Ishikawa (cell line): ENCODE measurements at regions not wholly inside any gene's neighbourhood (a gene's known extent, or its start where the extent isn't known, plus 50 kb on each side); places are given as distances from the start of the nearest gene placed in this dataset.

Experiments used
- CREB1 ChIP-seq: IDR thresholded peaks from 2 replicates; pipeline ENCODE4 v1.6.1; 2012; ENCODE audit warnings: low read depth
- EP300 ChIP-seq: IDR thresholded peaks from 2 replicates; pipeline ENCODE4 v1.6.1; 2012; ENCODE audit warnings: borderline replicate concordance
- NFIC ChIP-seq: IDR thresholded peaks from 2 replicates; pipeline ENCODE4 v1.6.1; 2012
- RAD21 ChIP-seq: IDR thresholded peaks from 2 replicates; pipeline ENCODE4 v1.6.1; 2012; ENCODE audit warnings: low read depth
- TCF12 ChIP-seq: IDR thresholded peaks from 2 replicates; pipeline ENCODE4 v1.6.1; 2012; ENCODE audit warnings: low read depth
- YY1 ChIP-seq: IDR thresholded peaks from 2 replicates; pipeline ENCODE4 v1.6.1; 2012; ENCODE audit warnings: low read depth
- TF ChIP-seq, protein P1 (sequence below): IDR thresholded peaks from 2 replicates; pipeline ENCODE4 v1.6.1; 2012; ENCODE audit warnings: low read depth, mild to moderate bottlenecking

GRCh38 chr1:238323490-238323889, 432.8 kb upstream of the ZP4 start:
- TF ChIP-seq CREB1, result no peak
- no peak for TF ChIP-seq RAD21
- no peak for TF ChIP-seq NFIC
- no peak for TF ChIP-seq TCF12
- TF ChIP-seq, protein P1, sequence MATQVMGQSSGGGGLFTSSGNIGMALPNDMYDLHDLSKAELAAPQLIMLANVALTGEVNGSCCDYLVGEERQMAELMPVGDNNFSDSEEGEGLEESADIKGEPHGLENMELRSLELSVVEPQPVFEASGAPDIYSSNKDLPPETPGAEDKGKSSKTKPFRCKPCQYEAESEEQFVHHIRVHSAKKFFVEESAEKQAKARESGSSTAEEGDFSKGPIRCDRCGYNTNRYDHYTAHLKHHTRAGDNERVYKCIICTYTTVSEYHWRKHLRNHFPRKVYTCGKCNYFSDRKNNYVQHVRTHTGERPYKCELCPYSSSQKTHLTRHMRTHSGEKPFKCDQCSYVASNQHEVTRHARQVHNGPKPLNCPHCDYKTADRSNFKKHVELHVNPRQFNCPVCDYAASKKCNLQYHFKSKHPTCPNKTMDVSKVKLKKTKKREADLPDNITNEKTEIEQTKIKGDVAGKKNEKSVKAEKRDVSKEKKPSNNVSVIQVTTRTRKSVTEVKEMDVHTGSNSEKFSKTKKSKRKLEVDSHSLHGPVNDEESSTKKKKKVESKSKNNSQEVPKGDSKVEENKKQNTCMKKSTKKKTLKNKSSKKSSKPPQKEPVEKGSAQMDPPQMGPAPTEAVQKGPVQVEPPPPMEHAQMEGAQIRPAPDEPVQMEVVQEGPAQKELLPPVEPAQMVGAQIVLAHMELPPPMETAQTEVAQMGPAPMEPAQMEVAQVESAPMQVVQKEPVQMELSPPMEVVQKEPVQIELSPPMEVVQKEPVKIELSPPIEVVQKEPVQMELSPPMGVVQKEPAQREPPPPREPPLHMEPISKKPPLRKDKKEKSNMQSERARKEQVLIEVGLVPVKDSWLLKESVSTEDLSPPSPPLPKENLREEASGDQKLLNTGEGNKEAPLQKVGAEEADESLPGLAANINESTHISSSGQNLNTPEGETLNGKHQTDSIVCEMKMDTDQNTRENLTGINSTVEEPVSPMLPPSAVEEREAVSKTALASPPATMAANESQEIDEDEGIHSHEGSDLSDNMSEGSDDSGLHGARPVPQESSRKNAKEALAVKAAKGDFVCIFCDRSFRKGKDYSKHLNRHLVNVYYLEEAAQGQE, result no peak
- TF ChIP-seq EP300, result no peak
- TF ChIP-seq YY1, result no peak
